GM18517 (cell line): ENCODE measurements at regions not wholly inside any gene's neighbourhood (a gene's known extent, or its start where the extent isn't known, plus 50 kb on each side); places are given as distances from the start of the nearest gene placed in this dataset.
A peak's percentile ranks its signal among the peaks of the same experiment; 100 is the strongest.

Experiments
- ATAC-seq: cut with Tn5 transposase; IDR thresholded peaks from one replicate; pipeline ENCODE4 v1.9.1; 2021; ENCODE audit warnings: mild to moderate bottlenecking, moderate library complexity; ENCODE audit not compliant: unreplicated experiment

- no peak for ATAC-seq
Measured at GRCh38 chr1:199038156-199038555, 399.3 kb downstream of the PTPRC start.

GRCh38 chr1:199040076-199040905 lies 401.5 kb downstream of the PTPRC start:
- no peak for ATAC-seq

- peak; percentile 99 for ATAC-seq
Measured at GRCh38 chr1:199041173-199041914, 402.5 kb downstream of the PTPRC start.

GRCh38 chr1:199042193-199042592 lies 403.4 kb downstream of the PTPRC start:
- no peak for ATAC-seq

GRCh38 chr1:199044191-199044590 lies 405.4 kb downstream of the PTPRC start:
- ATAC-seq, result no peak

GRCh38 chr1:199046618-199047017 lies 407.8 kb downstream of the PTPRC start:
- no peak for ATAC-seq

- ATAC-seq, result no peak
Measured at GRCh38 chr1:199054694-199055093, 415.9 kb downstream of the PTPRC start.

- no peak for ATAC-seq
Measured at GRCh38 chr1:199057322-199057721, 418.5 kb downstream of the PTPRC start.

GRCh38 chr1:199058281-199058680 lies 419.4 kb downstream of the PTPRC start:
- no peak for ATAC-seq

- ATAC-seq, result no peak
Measured at GRCh38 chr1:199064971-199065370, 426.1 kb downstream of the PTPRC start.

- ATAC-seq, result peak; percentile 98
Measured at GRCh38 chr1:199067483-199067882, 428.6 kb downstream of the PTPRC start.

GRCh38 chr1:199071080-199071479 lies 432.2 kb downstream of the PTPRC start:
- no peak for ATAC-seq

- no peak for ATAC-seq
Measured at GRCh38 chr1:199073166-199073565, 434.3 kb downstream of the PTPRC start.

GRCh38 chr1:199075792-199076191 lies 437.0 kb downstream of the PTPRC start:
- ATAC-seq, result no peak

- ATAC-seq, result no peak
Measured at GRCh38 chr1:199079994-199080393, 441.2 kb downstream of the PTPRC start.

- ATAC-seq, result peak; percentile 88
Measured at GRCh38 chr1:199081739-199082138, 442.9 kb downstream of the PTPRC start.

GRCh38 chr1:199082778-199083389 lies 444.0 kb downstream of the PTPRC start:
- no peak for ATAC-seq

- no peak for ATAC-seq
Measured at GRCh38 chr1:199083680-199084079, 444.8 kb downstream of the PTPRC start.

- ATAC-seq, result no peak
Measured at GRCh38 chr1:199084293-199084692, 445.5 kb downstream of the PTPRC start.

GRCh38 chr1:199085903-199086302 lies 447.1 kb downstream of the PTPRC start:
- ATAC-seq, result no peak

GRCh38 chr1:199087144-199087543 lies 448.3 kb downstream of the PTPRC start:
- ATAC-seq, result no peak
